AG09309 (cell line): ENCODE measurements at regions not wholly inside any gene's neighbourhood (a gene's known extent, or its start where the extent isn't known, plus 50 kb on each side); places are given as distances from the start of the nearest gene placed in this dataset.

ENCODE experiments used
- DNase-seq: peaks from one replicate; pipeline ENCODE4 v3.0.0-alpha.2; 2010; ENCODE audit warnings: low read depth
- H3K4me3 ChIP-seq: 2 replicates; pipeline ENCODE4 v1.5.1; 2011; ENCODE audit warnings: mild to moderate bottlenecking, low read depth, low read length, moderate library complexity; ENCODE audit not compliant: control insufficient read depth
- CTCF ChIP-seq: IDR thresholded peaks from 2 replicates; pipeline ENCODE4 v1.5.1; 2011; ENCODE audit warnings: mild to moderate bottlenecking, low read depth, low read length, inconsistent platforms; ENCODE audit not compliant: insufficient read depth, control insufficient read depth; ENCODE audit errors: missing control alignments

DNA sequence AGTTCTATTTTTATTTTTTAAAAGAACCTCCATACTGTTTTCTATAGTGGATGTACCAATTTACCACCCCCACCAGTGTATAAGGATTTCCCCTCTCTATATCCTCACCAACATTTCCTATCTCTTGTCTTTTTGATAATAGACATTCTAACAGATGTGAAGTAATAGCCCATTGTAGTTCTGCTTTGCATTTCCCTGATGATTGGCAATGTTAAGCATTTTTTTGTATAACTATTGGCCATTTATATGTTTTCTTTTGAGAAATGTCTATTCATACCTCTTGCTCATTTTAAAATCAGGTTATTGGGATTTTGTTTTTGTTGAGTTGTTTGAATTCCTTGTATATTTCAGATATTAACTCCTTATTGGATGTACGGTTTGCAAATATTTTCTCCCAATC is 251.1 kb upstream of the HTR2C start:
- no peak overlapping the region for H3K4me3 ChIP-seq
- no peak for DNase-seq
- TF ChIP-seq CTCF: no peak

DNA sequence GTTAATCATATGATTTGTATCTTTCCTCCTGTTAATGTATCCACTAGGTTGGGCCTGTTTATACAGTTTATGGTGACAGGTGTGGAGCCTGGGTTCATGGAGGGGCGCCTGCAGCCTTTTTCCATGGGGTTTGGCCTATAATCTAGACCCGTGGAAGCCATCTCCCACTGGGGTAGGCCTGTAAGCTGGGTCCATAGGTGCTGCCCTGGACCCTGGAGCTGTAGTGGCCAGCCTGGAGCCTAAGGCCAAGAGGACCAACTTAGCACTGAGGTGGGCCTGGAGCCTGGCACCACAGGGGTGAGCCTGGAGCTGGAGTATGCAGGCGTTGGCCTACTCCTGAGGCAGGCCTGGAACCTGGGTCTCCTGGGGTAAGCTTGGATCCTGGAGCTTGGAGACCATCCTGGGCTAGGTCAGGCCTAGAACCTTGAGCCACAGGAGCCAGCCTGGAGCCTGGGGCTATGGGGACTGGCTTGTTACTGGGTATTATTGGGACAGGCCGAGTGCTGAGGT is 249.4 kb upstream of the HTR2C start:
- no peak overlapping the region for H3K4me3 ChIP-seq
- no peak for DNase-seq
- TF ChIP-seq CTCF: no peak

DNA sequence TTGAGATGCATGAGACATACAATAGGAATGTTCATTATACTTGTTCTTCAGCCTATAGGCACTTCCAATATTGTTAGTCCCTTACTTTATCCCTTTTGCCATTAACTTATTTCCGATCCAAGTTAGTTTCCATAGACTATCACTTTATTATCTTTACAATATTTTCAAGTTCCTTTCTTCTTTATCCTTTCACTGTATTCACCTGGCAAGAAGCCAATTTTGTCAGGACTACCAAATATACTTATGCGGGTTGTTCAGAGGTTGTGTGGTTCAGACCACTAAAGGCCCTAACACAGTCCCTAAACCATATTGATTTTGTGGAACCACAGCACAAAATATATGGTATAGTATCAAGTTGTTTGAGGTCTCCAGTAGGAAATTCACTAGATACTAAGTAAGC is 245.0 kb upstream of the HTR2C start:
- no peak for TF ChIP-seq CTCF
- no peak for DNase-seq

GRCh38 chrX:114344756-114345349 is 239.0 kb upstream of the HTR2C start:
- H3K4me3 ChIP-seq: no peak overlapping the region
- no peak for DNase-seq
- TF ChIP-seq CTCF: peak; percentile 76

More for the DNA sequence above, 245.0 kb upstream of the HTR2C start:
- no peak overlapping the region for H3K4me3 ChIP-seq

DNA sequence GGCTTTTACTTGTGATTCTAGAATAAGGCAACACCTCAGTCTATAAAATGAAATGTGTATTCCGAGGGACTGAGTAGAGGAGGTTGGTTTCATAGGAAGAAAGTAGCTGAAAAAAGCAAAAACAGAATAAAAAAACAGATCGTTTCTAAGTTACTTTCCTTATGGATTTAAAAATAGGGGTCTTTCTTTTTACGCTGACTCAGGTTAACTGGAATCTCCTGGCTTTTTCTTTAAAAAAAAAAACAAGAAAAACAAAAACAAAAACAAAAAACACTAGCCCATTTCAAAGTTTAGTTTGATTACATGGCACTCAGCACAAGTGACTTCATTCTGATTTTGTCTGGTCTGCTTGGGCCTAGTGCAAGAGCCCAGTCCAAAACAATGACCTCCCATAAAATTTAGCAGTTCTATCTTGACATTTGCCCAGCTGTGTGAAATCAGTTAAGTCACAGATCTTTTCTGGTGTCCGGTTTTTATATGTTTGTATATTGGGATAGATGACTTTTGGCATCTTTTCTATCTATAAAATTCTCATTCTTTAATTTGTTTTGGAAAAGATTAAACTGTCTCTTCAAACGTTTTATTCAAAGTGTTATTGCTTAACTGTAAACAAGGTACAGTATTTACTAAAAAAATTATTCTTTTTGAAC is 222.7 kb upstream of the HTR2C start:
- H3K4me3 ChIP-seq: no peak overlapping the region
- DNase-seq: no peak
- TF ChIP-seq CTCF: no peak

DNA sequence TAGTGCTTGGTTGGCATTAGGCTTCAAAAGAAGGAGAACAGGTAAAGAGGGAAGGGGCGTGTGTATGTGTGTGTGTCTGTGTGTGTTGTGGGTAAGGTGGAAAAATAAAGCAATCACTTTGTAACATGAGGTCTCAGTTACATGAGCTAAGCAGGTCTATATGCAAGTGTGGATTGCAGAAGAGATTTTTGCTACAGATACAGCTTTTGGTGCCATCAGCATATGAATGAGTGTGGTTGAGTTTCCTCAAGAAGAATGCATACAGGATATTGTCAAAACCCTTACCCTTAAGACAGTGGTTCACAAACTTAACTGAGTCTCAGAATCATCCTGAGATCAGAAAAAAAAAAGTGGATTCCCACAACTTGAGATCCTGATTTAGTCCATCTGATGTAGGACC is 220.5 kb upstream of the HTR2C start:
- H3K4me3 ChIP-seq: no peak overlapping the region
- TF ChIP-seq CTCF: no peak
- no peak for DNase-seq
